ENCODE measurements at regions not wholly inside any gene's neighbourhood (a gene's known extent, or its start where the extent isn't known, plus 50 kb on each side); places are given as distances from the start of the nearest gene placed in this dataset.

DNA sequence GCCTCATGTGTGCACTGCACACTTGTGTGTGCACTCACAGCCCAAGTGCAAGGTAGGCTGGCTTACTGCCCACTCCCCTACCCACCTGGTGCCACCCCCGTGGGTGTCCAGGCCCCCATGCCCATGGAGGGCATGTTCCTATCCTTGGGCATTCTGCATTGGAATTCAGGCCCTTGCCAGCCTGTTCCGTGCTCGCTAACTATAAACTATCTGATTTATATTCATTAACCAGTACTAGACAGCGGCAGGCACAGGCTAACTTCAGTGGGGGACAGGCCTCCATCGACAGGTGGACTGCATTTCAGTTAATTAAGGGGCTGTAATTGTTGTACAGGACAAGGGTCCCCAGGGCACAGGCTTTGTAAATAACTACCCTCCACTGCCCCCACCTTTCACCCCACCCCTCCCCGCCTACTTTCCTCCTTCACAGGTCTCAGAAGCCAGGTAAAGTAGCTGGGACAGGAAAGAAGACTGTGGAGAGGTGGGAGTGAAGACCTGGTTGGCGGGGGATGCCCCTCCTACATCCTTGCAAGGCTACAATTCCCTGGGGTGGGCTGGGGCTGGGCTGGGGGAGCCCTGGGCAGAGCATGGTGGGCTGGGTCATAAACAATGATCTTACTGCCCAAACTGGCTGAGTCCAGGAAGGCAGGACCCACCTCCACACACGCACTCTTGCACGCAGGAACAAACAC lies 119.0 kb upstream of the LHX1 start:
- TF ChIP-seq, protein P1, sequence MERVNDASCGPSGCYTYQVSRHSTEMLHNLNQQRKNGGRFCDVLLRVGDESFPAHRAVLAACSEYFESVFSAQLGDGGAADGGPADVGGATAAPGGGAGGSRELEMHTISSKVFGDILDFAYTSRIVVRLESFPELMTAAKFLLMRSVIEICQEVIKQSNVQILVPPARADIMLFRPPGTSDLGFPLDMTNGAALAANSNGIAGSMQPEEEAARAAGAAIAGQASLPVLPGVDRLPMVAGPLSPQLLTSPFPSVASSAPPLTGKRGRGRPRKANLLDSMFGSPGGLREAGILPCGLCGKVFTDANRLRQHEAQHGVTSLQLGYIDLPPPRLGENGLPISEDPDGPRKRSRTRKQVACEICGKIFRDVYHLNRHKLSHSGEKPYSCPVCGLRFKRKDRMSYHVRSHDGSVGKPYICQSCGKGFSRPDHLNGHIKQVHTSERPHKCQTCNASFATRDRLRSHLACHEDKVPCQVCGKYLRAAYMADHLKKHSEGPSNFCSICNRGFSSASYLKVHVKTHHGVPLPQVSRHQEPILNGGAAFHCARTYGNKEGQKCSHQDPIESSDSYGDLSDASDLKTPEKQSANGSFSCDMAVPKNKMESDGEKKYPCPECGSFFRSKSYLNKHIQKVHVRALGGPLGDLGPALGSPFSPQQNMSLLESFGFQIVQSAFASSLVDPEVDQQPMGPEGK (CRISPR knock-in tag; IDR thresholded peaks at IDR 0.05; ENCODE audit: borderline replicate concordance) = no peak
- TF ChIP-seq SNAI2 (CRISPR knock-in tag; IDR thresholded peaks at IDR 0.05) (no peak), TOX (CRISPR knock-in tag; IDR thresholded peaks at IDR 0.05; ENCODE audit: borderline replicate concordance) (no peak), RARB (CRISPR knock-in tag; IDR thresholded peaks at IDR 0.05) (no peak), GLIS3 (CRISPR knock-in tag; IDR thresholded peaks at IDR 0.05) (no peak), ZC3H10 (CRISPR knock-in tag; IDR thresholded peaks at IDR 0.05) (no peak), CSDC2 (CRISPR knock-in tag; IDR thresholded peaks at IDR 0.05) (no peak)
- TF ChIP-seq, protein P2, sequence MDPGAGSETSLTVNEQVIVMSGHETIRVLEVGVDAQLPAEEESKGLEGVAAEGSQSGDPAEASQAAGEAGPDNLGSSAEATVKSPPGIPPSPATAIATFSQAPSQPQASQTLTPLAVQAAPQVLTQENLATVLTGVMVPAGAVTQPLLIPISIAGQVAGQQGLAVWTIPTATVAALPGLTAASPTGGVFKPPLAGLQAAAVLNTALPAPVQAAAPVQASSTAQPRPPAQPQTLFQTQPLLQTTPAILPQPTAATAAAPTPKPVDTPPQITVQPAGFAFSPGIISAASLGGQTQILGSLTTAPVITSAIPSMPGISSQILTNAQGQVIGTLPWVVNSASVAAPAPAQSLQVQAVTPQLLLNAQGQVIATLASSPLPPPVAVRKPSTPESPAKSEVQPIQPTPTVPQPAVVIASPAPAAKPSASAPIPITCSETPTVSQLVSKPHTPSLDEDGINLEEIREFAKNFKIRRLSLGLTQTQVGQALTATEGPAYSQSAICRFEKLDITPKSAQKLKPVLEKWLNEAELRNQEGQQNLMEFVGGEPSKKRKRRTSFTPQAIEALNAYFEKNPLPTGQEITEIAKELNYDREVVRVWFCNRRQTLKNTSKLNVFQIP (CRISPR knock-in tag; IDR thresholded peaks at IDR 0.05; ENCODE audit: borderline replicate concordance, low read depth) = no peak
